Peyer's patch (tissue), 4 donors: ENCODE measurements at regions not wholly inside any gene's neighbourhood (a gene's known extent, or its start where the extent isn't known, plus 50 kb on each side); places are given as distances from the start of the nearest gene placed in this dataset.

Source experiments
- CTCF ChIP-seq, 6 experiments: fragments of 450-650 bp in 4 of 6; fragments of 200-600 bp in 2 of 6; sonication (generic) in 1 of 6; IDR thresholded peaks; one replicate each; pipeline ENCODE4 v1.5.1; 2017 to 2019; ENCODE audit warnings: antibody characterized with exemption in 6 of 6, mild to moderate bottlenecking in 3 of 6, moderate library complexity in 1 of 6
- POLR2A ChIP-seq, 2 donors: fragments of 450-650 bp; IDR thresholded peaks; one replicate each; pipeline ENCODE4 v1.5.1; 2017; ENCODE audit warnings: antibody characterized with exemption in 2 of 2, mild to moderate bottlenecking in 2 of 2, moderate library complexity in 2 of 2

- TF ChIP-seq CTCF (IDR thresholded peaks at IDR 0.05) (no peak), POLR2A (IDR thresholded peaks at IDR 0.05) (no peak)
These were observed 159.1 kb upstream of the CARD18 start for GRCh38 chr11:105298630-105299029.
